Neural cell (in vitro differentiated cells): ENCODE measurements at regions not wholly inside any gene's neighbourhood (a gene's known extent, or its start where the extent isn't known, plus 50 kb on each side); places are given as distances from the start of the nearest gene placed in this dataset.

ENCODE experiments used
- H2AFZ ChIP-seq: fragments of 200-600, 300-800 bp; sonication (generic), shearing (Covaris generic); 2 replicates; pipeline ENCODE4 v1.6.0; 2014; ENCODE audit warnings: low read depth, mild to moderate bottlenecking, antibody characterized with exemption, low read length, moderate library complexity
- H3F3A ChIP-seq: fragments of 200-600 bp; shearing (Covaris generic); 2 replicates; pipeline ENCODE4 v1.6.1; 2016; ENCODE audit warnings: mild to moderate bottlenecking, moderate library complexity, mixed read lengths, antibody characterized with exemption, low read length; ENCODE audit not compliant: insufficient read depth, poor library complexity, severe bottlenecking
- H3K27ac ChIP-seq: fragments of 200-600, 300-800 bp; sonication (generic), shearing (Covaris generic); 2 replicates; pipeline ENCODE4 v1.5.1; 2014; ENCODE audit warnings: mild to moderate bottlenecking, low read length, moderate library complexity
- H3K27me3 ChIP-seq: fragments of 300-800, 200-600 bp; sonication (generic), shearing (Covaris generic); 2 replicates; pipeline ENCODE4 v1.6.0; 2014; ENCODE audit warnings: mild to moderate bottlenecking, low read depth, low read length, moderate library complexity; ENCODE audit not compliant: insufficient read depth
- H3K36me3 ChIP-seq: fragments of 300-800, 200-600 bp; sonication (generic), shearing (Covaris generic); 2 replicates; pipeline ENCODE4 v1.5.1; 2014; ENCODE audit warnings: mild to moderate bottlenecking, antibody characterized with exemption, low read length, moderate library complexity; ENCODE audit not compliant: insufficient read depth
- H3K4me2 ChIP-seq: fragments of 300-800, 200-600 bp; sonication (generic), shearing (Covaris generic); 2 replicates; pipeline ENCODE4 v1.6.0; 2014; ENCODE audit warnings: mild to moderate bottlenecking, low read length
- H3K4me3 ChIP-seq: fragments of 300-800, 200-600 bp; sonication (generic), shearing (Covaris generic); 2 replicates; pipeline ENCODE4 v1.5.1; 2014; ENCODE audit warnings: mild to moderate bottlenecking, low read length, moderate library complexity
- H3K79me2 ChIP-seq: fragments of 200-600 bp; shearing (Covaris generic); replicated peaks from 2 replicates; pipeline ENCODE4 v1.6.0; 2014; ENCODE audit warnings: mild to moderate bottlenecking, low read length, moderate library complexity; ENCODE audit not compliant: insufficient read depth
- H3K9ac ChIP-seq: fragments of 300-800, 200-600 bp; sonication (generic), shearing (Covaris generic); 2 replicates; pipeline ENCODE4 v1.6.1; 2016; ENCODE audit warnings: mild to moderate bottlenecking, low read length, mixed read lengths
- H3K9me2 ChIP-seq: fragments of 200-600 bp; shearing (Covaris generic); 2 replicates; pipeline ENCODE4 v1.6.1; 2016; ENCODE audit warnings: mild to moderate bottlenecking, low read length, mixed read lengths; ENCODE audit not compliant: insufficient read depth
- H3K9me3 ChIP-seq: fragments of 200-600, 300-800 bp; sonication (generic), shearing (Covaris generic); 2 replicates; pipeline ENCODE4 v1.6.1; 2016; ENCODE audit warnings: mild to moderate bottlenecking, mixed run types, low read length, moderate library complexity, mixed read lengths
- H4K20me1 ChIP-seq: fragments of 200-600 bp; shearing (Covaris generic); 2 replicates; pipeline ENCODE4 v1.6.1; 2016; ENCODE audit warnings: mild to moderate bottlenecking, mixed run types; ENCODE audit not compliant: insufficient read depth
- EP300 ChIP-seq: fragments of 450-650 bp; conservative IDR thresholded peaks from 2 replicates; pipeline ENCODE4 v1.6.1; 2014; ENCODE audit warnings: antibody characterized with exemption, mild to moderate bottlenecking, moderate library complexity; ENCODE audit not compliant: poor library complexity, severe bottlenecking
- EZH2 ChIP-seq: fragments of 200-600, 300-800 bp; shearing (Covaris generic), sonication (generic); IDR thresholded peaks from 2 replicates; pipeline ENCODE4 v1.6.1; 2014; ENCODE audit warnings: antibody characterized with exemption, low read length, borderline replicate concordance, mild to moderate bottlenecking; ENCODE audit not compliant: insufficient read depth, poor library complexity, severe bottlenecking
- MXI1 ChIP-seq: fragments of 450-650 bp; conservative IDR thresholded peaks from 2 replicates; pipeline ENCODE4 v1.6.1; 2014; ENCODE audit warnings: antibody characterized with exemption, mild to moderate bottlenecking; ENCODE audit not compliant: poor library complexity, severe bottlenecking
- POLR2AphosphoS5 ChIP-seq: IDR thresholded peaks from 2 replicates; pipeline ENCODE4 v1.6.1; 2012
- RAD21 ChIP-seq: fragments of 450-650 bp; conservative IDR thresholded peaks from 2 replicates; pipeline ENCODE4 v1.6.1; 2014; ENCODE audit warnings: antibody characterized with exemption, mild to moderate bottlenecking, moderate library complexity
- SMC3 ChIP-seq: fragments of 450-650 bp; conservative IDR thresholded peaks from 2 replicates; pipeline ENCODE4 v1.6.1; 2014; ENCODE audit warnings: antibody characterized with exemption, mild to moderate bottlenecking, moderate library complexity; ENCODE audit not compliant: poor library complexity
- TAF1 ChIP-seq: IDR thresholded peaks from 2 replicates; pipeline ENCODE4 v1.6.1; 2012; ENCODE audit warnings: low read depth
- TF ChIP-seq, protein P1 (sequence below): IDR thresholded peaks from 2 replicates; pipeline ENCODE4 v1.6.1; 2012; ENCODE audit warnings: borderline replicate concordance
- TF ChIP-seq, protein P2 (sequence below): fragments of 450-650 bp; IDR thresholded peaks from 2 replicates; pipeline ENCODE4 v1.5.1; 2014; ENCODE audit warnings: antibody characterized with exemption, mild to moderate bottlenecking, moderate library complexity; ENCODE audit not compliant: poor library complexity, severe bottlenecking

DNA sequence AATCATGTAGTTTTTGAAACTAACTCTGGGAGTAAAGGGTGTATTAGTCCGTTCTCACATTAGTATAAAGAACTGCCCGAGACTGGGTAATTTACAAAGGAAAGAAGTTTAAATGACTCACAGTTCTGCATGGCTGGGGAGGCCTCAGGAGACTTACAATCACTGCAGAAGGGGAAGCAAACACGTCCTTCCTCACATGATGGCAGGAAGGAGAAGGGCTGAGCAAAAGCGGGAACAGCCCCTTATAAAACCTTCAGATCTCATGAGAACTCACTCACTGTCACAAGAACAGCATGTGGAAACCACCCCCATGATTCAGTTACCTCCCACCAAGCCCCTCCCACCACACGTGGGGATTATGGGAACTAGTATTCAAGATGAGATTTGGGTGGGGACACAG, 256.5 kb upstream of the TNRC6C start:
- Histone ChIP-seq H2AFZ (no peak overlapping the region), H3K79me2 (no peaks in the 10 kb centered on the region), H3K27me3 (no peaks in the 10 kb centered on the region), H4K20me1 (no peaks in the 10 kb centered on the region), H3K9me2 (no peaks in the 10 kb centered on the region), H3K9me3 (peaks cover 17% of the 10 kb centered on the region), H3K36me3 (no peaks in the 10 kb centered on the region), H3K4me2 (no peak overlapping the region), H3K9ac (no peak overlapping the region), H3K4me3 (no peak overlapping the region), H3K27ac (no peak overlapping the region), H3F3A (no peaks in the 10 kb centered on the region)
- TF ChIP-seq EP300 (no peak), EZH2 (no peak), POLR2AphosphoS5 (no peak), SMC3 (no peak), MXI1 (no peak), TAF1 (no peak), RAD21 (no peak)
- TF ChIP-seq, protein P1, sequence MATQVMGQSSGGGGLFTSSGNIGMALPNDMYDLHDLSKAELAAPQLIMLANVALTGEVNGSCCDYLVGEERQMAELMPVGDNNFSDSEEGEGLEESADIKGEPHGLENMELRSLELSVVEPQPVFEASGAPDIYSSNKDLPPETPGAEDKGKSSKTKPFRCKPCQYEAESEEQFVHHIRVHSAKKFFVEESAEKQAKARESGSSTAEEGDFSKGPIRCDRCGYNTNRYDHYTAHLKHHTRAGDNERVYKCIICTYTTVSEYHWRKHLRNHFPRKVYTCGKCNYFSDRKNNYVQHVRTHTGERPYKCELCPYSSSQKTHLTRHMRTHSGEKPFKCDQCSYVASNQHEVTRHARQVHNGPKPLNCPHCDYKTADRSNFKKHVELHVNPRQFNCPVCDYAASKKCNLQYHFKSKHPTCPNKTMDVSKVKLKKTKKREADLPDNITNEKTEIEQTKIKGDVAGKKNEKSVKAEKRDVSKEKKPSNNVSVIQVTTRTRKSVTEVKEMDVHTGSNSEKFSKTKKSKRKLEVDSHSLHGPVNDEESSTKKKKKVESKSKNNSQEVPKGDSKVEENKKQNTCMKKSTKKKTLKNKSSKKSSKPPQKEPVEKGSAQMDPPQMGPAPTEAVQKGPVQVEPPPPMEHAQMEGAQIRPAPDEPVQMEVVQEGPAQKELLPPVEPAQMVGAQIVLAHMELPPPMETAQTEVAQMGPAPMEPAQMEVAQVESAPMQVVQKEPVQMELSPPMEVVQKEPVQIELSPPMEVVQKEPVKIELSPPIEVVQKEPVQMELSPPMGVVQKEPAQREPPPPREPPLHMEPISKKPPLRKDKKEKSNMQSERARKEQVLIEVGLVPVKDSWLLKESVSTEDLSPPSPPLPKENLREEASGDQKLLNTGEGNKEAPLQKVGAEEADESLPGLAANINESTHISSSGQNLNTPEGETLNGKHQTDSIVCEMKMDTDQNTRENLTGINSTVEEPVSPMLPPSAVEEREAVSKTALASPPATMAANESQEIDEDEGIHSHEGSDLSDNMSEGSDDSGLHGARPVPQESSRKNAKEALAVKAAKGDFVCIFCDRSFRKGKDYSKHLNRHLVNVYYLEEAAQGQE: no peak
- TF ChIP-seq, protein P2, sequence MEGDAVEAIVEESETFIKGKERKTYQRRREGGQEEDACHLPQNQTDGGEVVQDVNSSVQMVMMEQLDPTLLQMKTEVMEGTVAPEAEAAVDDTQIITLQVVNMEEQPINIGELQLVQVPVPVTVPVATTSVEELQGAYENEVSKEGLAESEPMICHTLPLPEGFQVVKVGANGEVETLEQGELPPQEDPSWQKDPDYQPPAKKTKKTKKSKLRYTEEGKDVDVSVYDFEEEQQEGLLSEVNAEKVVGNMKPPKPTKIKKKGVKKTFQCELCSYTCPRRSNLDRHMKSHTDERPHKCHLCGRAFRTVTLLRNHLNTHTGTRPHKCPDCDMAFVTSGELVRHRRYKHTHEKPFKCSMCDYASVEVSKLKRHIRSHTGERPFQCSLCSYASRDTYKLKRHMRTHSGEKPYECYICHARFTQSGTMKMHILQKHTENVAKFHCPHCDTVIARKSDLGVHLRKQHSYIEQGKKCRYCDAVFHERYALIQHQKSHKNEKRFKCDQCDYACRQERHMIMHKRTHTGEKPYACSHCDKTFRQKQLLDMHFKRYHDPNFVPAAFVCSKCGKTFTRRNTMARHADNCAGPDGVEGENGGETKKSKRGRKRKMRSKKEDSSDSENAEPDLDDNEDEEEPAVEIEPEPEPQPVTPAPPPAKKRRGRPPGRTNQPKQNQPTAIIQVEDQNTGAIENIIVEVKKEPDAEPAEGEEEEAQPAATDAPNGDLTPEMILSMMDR: no peak

DNA sequence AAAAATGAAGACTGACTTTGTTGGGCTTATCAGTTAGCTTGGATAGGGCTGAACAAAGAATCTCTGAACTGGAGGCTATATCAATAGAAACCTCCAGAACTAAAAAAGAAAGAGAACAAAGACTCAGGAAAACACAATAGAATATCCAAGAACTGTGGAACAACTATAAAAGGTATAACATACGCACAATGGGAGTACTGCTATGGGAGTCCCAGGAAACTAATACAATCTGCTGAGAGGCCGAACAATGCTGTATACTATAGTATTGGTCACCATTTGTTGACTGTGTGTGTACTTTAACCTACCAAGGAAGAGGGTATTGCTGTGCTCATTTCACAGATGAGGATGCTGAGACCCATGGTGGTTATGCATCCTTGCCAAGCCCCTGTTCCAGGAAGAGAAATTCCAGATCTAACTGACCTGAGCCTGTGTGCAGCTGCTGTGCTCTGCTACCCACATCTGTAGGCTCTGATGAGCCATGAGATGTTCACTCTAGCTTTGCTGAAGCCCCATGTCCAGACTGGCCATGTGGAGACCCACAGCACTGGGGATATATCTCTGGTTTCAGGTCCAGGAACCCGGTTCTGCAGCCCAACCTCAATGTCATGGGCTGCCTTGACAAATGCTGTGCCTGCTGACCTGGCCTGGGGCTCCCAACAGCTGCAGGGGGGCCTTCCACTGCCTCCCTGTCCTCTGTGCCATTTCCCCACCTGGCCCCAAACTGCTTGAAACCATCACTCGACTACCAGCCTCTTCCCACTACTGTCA, 254.3 kb upstream of the TNRC6C start:
- H3K36me3 ChIP-seq: no peaks in the 10 kb centered on the region
- no peak overlapping the region for H3K27ac ChIP-seq
- no peak overlapping the region for H2AFZ ChIP-seq
- no peaks in the 10 kb centered on the region for H3K79me2 ChIP-seq
- no peaks in the 10 kb centered on the region for H4K20me1 ChIP-seq
- no peak overlapping the region for H3K9ac ChIP-seq
- no peaks in the 10 kb centered on the region for H3K27me3 ChIP-seq
- H3K4me2 ChIP-seq: no peak overlapping the region
- no peak for TF ChIP-seq EP300
- TF ChIP-seq, protein P2: no peak
- TF ChIP-seq RAD21: no peak
- TF ChIP-seq, protein P1: no peak
- no peak for TF ChIP-seq EZH2
- TF ChIP-seq MXI1: no peak
- no peak for TF ChIP-seq POLR2AphosphoS5
- TF ChIP-seq TAF1: no peak
- no peak for TF ChIP-seq SMC3
- H3K9me2 ChIP-seq: no peaks in the 10 kb centered on the region
- H3K4me3 ChIP-seq: no peak overlapping the region
- no peaks in the 10 kb centered on the region for H3F3A ChIP-seq
- peaks cover 17% of the 10 kb centered on the region for H3K9me3 ChIP-seq
